Neural crest cell (in vitro differentiated cells): ENCODE measurements at regions not wholly inside any gene's neighbourhood (a gene's known extent, or its start where the extent isn't known, plus 50 kb on each side); places are given as distances from the start of the nearest gene placed in this dataset.
"Not testable (repeated sequence)": the region's sequence is repeated elsewhere in the genome, so short reads cannot be mapped to it uniquely, and the experiment has no call there.

ENCODE experiments used
- DNase-seq: peaks from one replicate; pipeline ENCODE4 v3.0.0; 2021; ENCODE audit warnings: low read depth, mixed read lengths, low spot score
- H3K27ac Mint-ChIP-seq: one replicate; pipeline ENCODE4 v1.8.0; 2021; ENCODE audit warnings: mild to moderate bottlenecking, mixed read lengths; ENCODE audit not compliant: unreplicated experiment
- H3K27me3 Mint-ChIP-seq: 2 replicates; pipeline ENCODE4 v1.8.0; 2021; ENCODE audit warnings: low read depth, mild to moderate bottlenecking, mixed read lengths
- H3K36me3 Mint-ChIP-seq: 2 replicates; pipeline ENCODE4 v1.8.0; 2021; ENCODE audit warnings: low read depth, mild to moderate bottlenecking, mixed read lengths
- H3K4me1 Mint-ChIP-seq: 2 replicates; pipeline ENCODE4 v1.8.0; 2021; ENCODE audit warnings: mixed read lengths
- H3K4me3 Mint-ChIP-seq: one replicate; pipeline ENCODE4 v1.8.0; 2021; ENCODE audit warnings: mild to moderate bottlenecking, mixed read lengths
- H3K9me3 Mint-ChIP-seq: 2 replicates; pipeline ENCODE4 v1.8.0; 2021; ENCODE audit warnings: mixed read lengths
- TF ChIP-seq, protein P1 (sequence below): fragments of 200-600 bp; sonication (generic); conservative IDR thresholded peaks from 2 replicates; pipeline ENCODE4 v1.5.0; 2021; ENCODE audit warnings: antibody characterized with exemption, mild to moderate bottlenecking

DNA sequence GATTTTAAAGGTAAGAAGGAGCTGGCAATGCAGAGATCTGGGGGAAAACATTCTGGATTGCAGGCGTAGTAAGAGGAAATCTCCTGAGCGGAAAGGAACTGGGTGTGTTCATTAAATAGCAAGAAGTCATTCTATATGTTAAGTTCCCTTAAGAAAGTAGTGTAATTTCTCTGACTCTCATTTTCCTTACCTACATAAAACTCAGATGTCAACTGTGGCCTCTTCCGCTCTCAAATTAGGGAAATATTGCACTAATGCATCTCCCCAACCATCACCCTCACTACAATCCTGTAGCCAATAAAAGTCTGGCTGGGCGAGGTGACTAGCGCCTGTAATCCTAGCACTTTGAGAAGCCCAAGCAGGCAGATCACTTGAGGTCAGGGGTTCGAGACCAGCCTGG lies 89.0 kb upstream of the CDC42EP3 start:
- Mint-ChIP-seq H3K9me3 (peaks cover 8% of the 10 kb centered on the region), H3K4me1 (peaks cover 7% of the 10 kb centered on the region), H3K36me3 (no peaks in the 10 kb centered on the region), H3K27ac (no peak overlapping the region), H3K4me3 (no peak overlapping the region), H3K27me3 (no peaks in the 10 kb centered on the region)
- TF ChIP-seq, protein P1, sequence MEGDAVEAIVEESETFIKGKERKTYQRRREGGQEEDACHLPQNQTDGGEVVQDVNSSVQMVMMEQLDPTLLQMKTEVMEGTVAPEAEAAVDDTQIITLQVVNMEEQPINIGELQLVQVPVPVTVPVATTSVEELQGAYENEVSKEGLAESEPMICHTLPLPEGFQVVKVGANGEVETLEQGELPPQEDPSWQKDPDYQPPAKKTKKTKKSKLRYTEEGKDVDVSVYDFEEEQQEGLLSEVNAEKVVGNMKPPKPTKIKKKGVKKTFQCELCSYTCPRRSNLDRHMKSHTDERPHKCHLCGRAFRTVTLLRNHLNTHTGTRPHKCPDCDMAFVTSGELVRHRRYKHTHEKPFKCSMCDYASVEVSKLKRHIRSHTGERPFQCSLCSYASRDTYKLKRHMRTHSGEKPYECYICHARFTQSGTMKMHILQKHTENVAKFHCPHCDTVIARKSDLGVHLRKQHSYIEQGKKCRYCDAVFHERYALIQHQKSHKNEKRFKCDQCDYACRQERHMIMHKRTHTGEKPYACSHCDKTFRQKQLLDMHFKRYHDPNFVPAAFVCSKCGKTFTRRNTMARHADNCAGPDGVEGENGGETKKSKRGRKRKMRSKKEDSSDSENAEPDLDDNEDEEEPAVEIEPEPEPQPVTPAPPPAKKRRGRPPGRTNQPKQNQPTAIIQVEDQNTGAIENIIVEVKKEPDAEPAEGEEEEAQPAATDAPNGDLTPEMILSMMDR: no peak
- no peak for DNase-seq

DNA sequence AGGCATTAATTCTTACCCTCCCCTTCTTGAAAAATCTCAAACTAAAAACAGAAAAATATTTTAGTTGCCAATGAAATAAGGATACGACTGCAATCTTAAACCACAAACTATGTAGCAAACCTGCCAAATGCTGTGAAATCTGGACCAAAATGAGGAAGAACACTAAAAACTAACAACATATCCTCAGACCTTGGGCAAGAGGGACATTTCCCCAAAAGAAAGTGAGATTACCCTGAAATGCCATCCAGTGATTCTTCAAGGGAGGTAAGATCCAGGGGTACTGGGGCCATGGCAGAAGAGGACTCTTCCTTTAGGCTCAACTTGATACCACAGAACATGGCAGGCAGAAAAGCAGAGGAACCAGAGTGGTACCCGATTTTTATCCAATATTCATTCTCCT lies 90.8 kb upstream of the CDC42EP3 start:
- not testable (repeated sequence) for H3K36me3 Mint-ChIP-seq, H3K27ac Mint-ChIP-seq, H3K4me3 Mint-ChIP-seq, H3K27me3 Mint-ChIP-seq, H3K9me3 Mint-ChIP-seq, DNase-seq
- peaks cover 23% of the 10 kb centered on the region for H3K4me1 Mint-ChIP-seq

DNA sequence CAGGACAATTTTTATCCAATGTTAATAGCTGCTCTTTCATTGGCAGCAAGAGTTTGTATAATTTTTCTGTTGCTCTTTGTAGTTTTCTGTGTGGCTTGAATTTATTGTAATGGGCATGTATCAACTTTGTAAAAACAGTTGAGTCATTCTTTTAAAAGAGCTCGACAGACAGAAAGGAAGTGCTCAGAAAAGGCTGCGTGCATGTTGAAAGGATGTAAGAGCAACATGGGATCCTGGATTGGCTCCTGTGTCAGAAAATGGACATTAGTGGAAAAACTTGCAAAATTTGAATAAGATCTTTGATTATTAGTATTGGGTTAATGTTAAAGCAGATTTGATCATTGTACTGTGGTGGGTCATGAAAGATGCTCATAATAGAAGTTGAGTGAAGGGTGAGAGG lies 93.3 kb upstream of the CDC42EP3 start:
- no peak for DNase-seq
- Mint-ChIP-seq H3K36me3 (no peaks in the 10 kb centered on the region), H3K27me3 (no peaks in the 10 kb centered on the region), H3K4me1 (peaks cover 27% of the 10 kb centered on the region), H3K9me3 (peaks cover 7% of the 10 kb centered on the region), H3K4me3 (no peak overlapping the region), H3K27ac (peak overlapping the region; percentile 86)
- TF ChIP-seq, protein P1: no peak

DNA sequence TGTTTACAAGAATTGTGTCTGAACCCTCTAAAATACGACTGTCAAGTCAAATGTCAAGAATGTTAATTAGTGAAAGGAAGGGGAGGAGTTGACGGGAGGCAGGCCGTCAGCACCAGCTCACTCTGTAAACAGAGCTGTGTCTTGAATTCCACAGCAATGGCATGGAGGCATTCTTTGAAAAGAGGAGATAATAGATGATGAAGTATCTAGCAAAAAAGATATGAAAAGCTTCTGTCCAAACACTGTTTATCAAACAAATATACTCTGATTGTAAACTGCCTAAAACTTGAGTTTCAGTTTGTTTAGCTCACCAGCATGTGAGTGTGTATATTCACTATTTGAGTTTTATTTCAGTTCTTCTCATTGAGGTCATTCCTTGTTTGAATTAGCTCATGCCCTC lies 94.7 kb upstream of the CDC42EP3 start:
- Mint-ChIP-seq H3K4me1 (peaks cover 27% of the 10 kb centered on the region), H3K27me3 (no peaks in the 10 kb centered on the region), H3K36me3 (no peaks in the 10 kb centered on the region), H3K9me3 (peaks cover 8% of the 10 kb centered on the region), H3K27ac (peak overlapping the region; percentile 81), H3K4me3 (no peak overlapping the region)
- DNase-seq: no peak
- TF ChIP-seq, protein P1: no peak

DNA sequence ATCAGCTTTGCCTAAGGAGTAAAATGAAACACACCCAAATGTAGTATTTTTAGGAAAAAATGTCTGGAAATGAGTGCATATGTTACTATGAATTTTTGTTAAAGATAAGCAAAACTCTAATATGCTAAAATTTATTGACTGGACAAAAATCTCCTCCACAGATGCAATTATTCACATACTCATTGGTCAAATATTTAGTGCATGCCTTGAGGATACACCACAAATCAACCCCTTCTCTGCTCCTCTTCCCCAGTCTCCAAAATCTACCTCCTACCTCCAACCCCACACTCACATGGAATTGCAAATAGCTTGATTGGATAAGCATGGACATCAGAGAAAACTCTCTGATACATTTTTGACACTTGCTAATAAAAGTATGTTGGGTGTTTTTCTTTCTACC lies 95.6 kb upstream of the CDC42EP3 start:
- DNase-seq: no peak
- peaks cover 8% of the 10 kb centered on the region for H3K9me3 Mint-ChIP-seq
- no peaks in the 10 kb centered on the region for H3K27me3 Mint-ChIP-seq
- H3K4me3 Mint-ChIP-seq: no peak overlapping the region
- TF ChIP-seq, protein P1: no peak
- H3K27ac Mint-ChIP-seq: no peak overlapping the region
- H3K4me1 Mint-ChIP-seq: peaks cover 27% of the 10 kb centered on the region
- H3K36me3 Mint-ChIP-seq: no peaks in the 10 kb centered on the region

DNA sequence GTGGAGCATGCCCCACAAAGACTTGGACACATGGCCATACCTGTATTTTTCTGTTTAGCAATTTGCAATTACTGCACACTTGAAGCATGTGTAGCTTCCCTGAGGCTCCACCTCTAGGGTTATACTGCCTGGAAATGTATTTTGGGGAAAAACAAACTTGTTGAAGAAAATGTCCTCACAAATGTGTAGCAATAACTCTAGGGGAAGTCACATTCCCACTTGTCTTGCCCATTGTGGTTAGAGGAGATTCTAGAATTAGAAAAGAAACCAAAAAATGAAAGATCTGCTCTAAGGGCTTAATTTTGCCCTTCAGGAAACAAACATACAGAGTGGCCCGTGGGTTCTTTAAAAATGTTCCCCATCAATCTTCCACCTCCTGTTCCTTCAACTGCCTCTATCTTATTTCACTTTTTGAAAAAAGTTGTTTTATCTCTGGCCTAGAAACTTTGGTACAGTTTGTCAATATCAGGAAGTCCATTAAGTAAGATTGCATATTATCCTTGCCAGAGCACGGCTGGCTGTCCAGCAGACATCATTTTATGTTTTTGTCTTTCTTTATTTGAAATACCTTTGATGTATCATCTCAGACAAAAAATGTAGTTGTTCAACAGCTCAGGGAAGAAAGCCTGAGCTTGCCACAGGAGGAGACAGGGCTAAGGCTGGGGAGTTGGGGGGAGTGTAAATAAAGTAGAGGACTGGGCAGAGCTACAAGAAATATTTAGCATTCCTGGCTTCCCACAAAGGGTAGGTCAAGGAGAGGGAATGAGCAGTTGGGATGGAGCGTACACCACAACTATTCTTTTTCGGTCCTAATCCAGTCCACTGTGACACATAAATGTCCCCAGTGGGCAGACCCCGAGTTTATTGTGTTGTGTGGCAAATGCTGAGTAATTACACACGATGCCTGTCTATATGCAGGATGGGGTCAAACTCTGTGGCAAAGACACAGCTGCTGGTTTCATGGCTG lies 96.8 kb upstream of the CDC42EP3 start:
- H3K27ac Mint-ChIP-seq: no peak overlapping the region
- peaks cover 8% of the 10 kb centered on the region for H3K9me3 Mint-ChIP-seq
- TF ChIP-seq, protein P1: no peak

More for the DNA sequence above, 96.8 kb upstream of the CDC42EP3 start:
- Mint-ChIP-seq H3K36me3 (no peaks in the 10 kb centered on the region), H3K4me3 (no peak overlapping the region), H3K4me1 (peaks cover 29% of the 10 kb centered on the region), H3K27me3 (no peaks in the 10 kb centered on the region)
- no peak for DNase-seq
